HG03432 (cell line): ENCODE measurements at regions not wholly inside any gene's neighbourhood (a gene's known extent, or its start where the extent isn't known, plus 50 kb on each side); places are given as distances from the start of the nearest gene placed in this dataset.

Experiments used
- ATAC-seq: cut with Tn5 transposase; IDR thresholded peaks from one replicate; pipeline ENCODE4 v1.9.1; 2021; ENCODE audit warnings: mild to moderate bottlenecking, moderate library complexity; ENCODE audit not compliant: unreplicated experiment

GRCh38 chr7:153370092-153370491 lies 610.5 kb downstream of the ACTR3B start:
- ATAC-seq: no peak

GRCh38 chr7:153380636-153381035 lies 621.1 kb downstream of the ACTR3B start:
- ATAC-seq: no peak

GRCh38 chr7:153381275-153382040 lies 621.9 kb downstream of the ACTR3B start:
- peak; percentile 80 for ATAC-seq

- no peak for ATAC-seq
Measured at GRCh38 chr7:153382641-153383101, 623.1 kb downstream of the ACTR3B start.

- no peak for ATAC-seq
Measured at GRCh38 chr7:153383781-153384180, 624.2 kb downstream of the ACTR3B start.

- no peak for ATAC-seq
Measured at GRCh38 chr7:153385502-153385901, 626.0 kb downstream of the ACTR3B start.

- no peak for ATAC-seq
Measured at GRCh38 chr7:153386556-153386955, 627.0 kb downstream of the ACTR3B start.

- no peak for ATAC-seq
Measured at GRCh38 chr7:153388611-153389010, 629.1 kb downstream of the ACTR3B start.

GRCh38 chr7:153389261-153389660 lies 629.7 kb downstream of the ACTR3B start:
- ATAC-seq: no peak

- ATAC-seq: no peak
Measured at GRCh38 chr7:153390955-153391354, 631.4 kb downstream of the ACTR3B start.

GRCh38 chr7:153392726-153393125 lies 633.2 kb downstream of the ACTR3B start:
- ATAC-seq: no peak

GRCh38 chr7:153393666-153394065 lies 634.1 kb downstream of the ACTR3B start:
- no peak for ATAC-seq

GRCh38 chr7:153396475-153396874 lies 636.9 kb downstream of the ACTR3B start:
- no peak for ATAC-seq

- ATAC-seq: no peak
Measured at GRCh38 chr7:153397459-153397858, 637.9 kb downstream of the ACTR3B start.

GRCh38 chr7:153397906-153398305 lies 638.4 kb downstream of the ACTR3B start:
- ATAC-seq: no peak

GRCh38 chr7:153398370-153398769 lies 638.8 kb downstream of the ACTR3B start:
- ATAC-seq: no peak

GRCh38 chr7:153398789-153399553 lies 639.4 kb downstream of the ACTR3B start:
- no peak for ATAC-seq

- no peak for ATAC-seq
Measured at GRCh38 chr7:153399554-153399940, 640.0 kb downstream of the ACTR3B start.

GRCh38 chr7:153400735-153401593 lies 641.4 kb downstream of the ACTR3B start:
- ATAC-seq: no peak

- no peak for ATAC-seq
Measured at GRCh38 chr7:153401795-153402720, 642.5 kb downstream of the ACTR3B start.
